ENCODE measurements at regions not wholly inside any gene's neighbourhood (a gene's known extent, or its start where the extent isn't known, plus 50 kb on each side); places are given as distances from the start of the nearest gene placed in this dataset.

GRCh38 chr7:423312-424260 is 96.1 kb downstream of the PDGFA start:
- DNase-seq (ENCODE audit: low read depth): no peak

- no peak for DNase-seq (ENCODE audit: low read depth)
Measured at GRCh38 chr7:424301-424935, 95.2 kb downstream of the PDGFA start.

GRCh38 chr7:424961-425793 is 94.5 kb downstream of the PDGFA start:
- DNase-seq (ENCODE audit: low read depth): no peak

GRCh38 chr7:425794-426188 is 93.9 kb downstream of the PDGFA start:
- no peak for DNase-seq (ENCODE audit: low read depth)

GRCh38 chr7:426510-426909 is 93.1 kb downstream of the PDGFA start:
- DNase-seq (ENCODE audit: low read depth): no peak

- no peak for DNase-seq (ENCODE audit: low read depth)
Measured at GRCh38 chr7:427506-428103, 92.0 kb downstream of the PDGFA start.

GRCh38 chr7:428387-428786 is 91.3 kb downstream of the PDGFA start:
- DNase-seq (ENCODE audit: low read depth): no peak

- no peak for DNase-seq (ENCODE audit: low read depth)
Measured at GRCh38 chr7:428927-429827, 90.5 kb downstream of the PDGFA start.

- no peak for DNase-seq (ENCODE audit: low read depth)
Measured at GRCh38 chr7:429828-430180, 89.8 kb downstream of the PDGFA start.

- DNase-seq (ENCODE audit: low read depth): no peak
Measured at GRCh38 chr7:431041-431440, 88.6 kb downstream of the PDGFA start.

GRCh38 chr7:431658-432111 is 88.0 kb downstream of the PDGFA start:
- DNase-seq (ENCODE audit: low read depth): no peak

GRCh38 chr7:432256-432655 is 87.4 kb downstream of the PDGFA start:
- DNase-seq (ENCODE audit: low read depth): no peak

GRCh38 chr7:432933-433332 is 86.7 kb downstream of the PDGFA start:
- no peak for DNase-seq (ENCODE audit: low read depth)

GRCh38 chr7:433558-433957 is 86.1 kb downstream of the PDGFA start:
- DNase-seq (ENCODE audit: low read depth): no peak

- DNase-seq (ENCODE audit: low read depth): peak; percentile 23
Measured at GRCh38 chr7:434891-435629, 84.6 kb downstream of the PDGFA start.

- DNase-seq (ENCODE audit: low read depth): peak; percentile 18
Measured at GRCh38 chr7:435630-436366, 83.8 kb downstream of the PDGFA start.

GRCh38 chr7:436367-437128 is 83.1 kb downstream of the PDGFA start:
- no peak for DNase-seq (ENCODE audit: low read depth)

Measured in renal cortical epithelial cell (primary cell).